AG09319 (cell line): ENCODE measurements at regions not wholly inside any gene's neighbourhood (a gene's known extent, or its start where the extent isn't known, plus 50 kb on each side); places are given as distances from the start of the nearest gene placed in this dataset.

ENCODE experiments used
- DNase-seq: peaks from one replicate; pipeline ENCODE4 v3.0.0-alpha.2; 2010; ENCODE audit warnings: low read depth; ENCODE audit errors: extremely low read depth
- CTCF ChIP-seq: IDR thresholded peaks from 2 replicates; pipeline ENCODE4 v1.5.1; 2011; ENCODE audit warnings: low read depth, mild to moderate bottlenecking, inconsistent platforms, low read length, moderate library complexity

GRCh38 chr18:38368886-38369285, 803.3 kb upstream of the CELF4 start:
- no peak for TF ChIP-seq CTCF
- DNase-seq, result no peak

GRCh38 chr18:38368246-38368645, 802.6 kb upstream of the CELF4 start:
- TF ChIP-seq CTCF, result no peak
- no peak for DNase-seq

GRCh38 chr18:38367473-38367872, 801.9 kb upstream of the CELF4 start:
- DNase-seq, result no peak
- no peak for TF ChIP-seq CTCF

- no peak for DNase-seq
Measured at GRCh38 chr18:38362286-38362792, 796.7 kb upstream of the CELF4 start.

GRCh38 chr18:38358805-38359657, 793.4 kb upstream of the CELF4 start:
- no peak for TF ChIP-seq CTCF

More at GRCh38 chr18:38362286-38362792, 796.7 kb upstream of the CELF4 start:
- no peak for TF ChIP-seq CTCF

GRCh38 chr18:38353149-38353548, 787.6 kb upstream of the CELF4 start:
- no peak for TF ChIP-seq CTCF
- no peak for DNase-seq

More at GRCh38 chr18:38358805-38359657, 793.4 kb upstream of the CELF4 start:
- no peak for DNase-seq

- DNase-seq, result no peak
- TF ChIP-seq CTCF, result no peak
Measured at GRCh38 chr18:38350141-38350540, 784.5 kb upstream of the CELF4 start.
